Prostate gland (tissue), 2 donors: ENCODE measurements at regions not wholly inside any gene's neighbourhood (a gene's known extent, or its start where the extent isn't known, plus 50 kb on each side); places are given as distances from the start of the nearest gene placed in this dataset.

Experiments
- CTCF ChIP-seq, 4 experiments: fragments of 200-600 bp in 2 of 4; fragments of 450-650 bp in 2 of 4; sonication (generic) in 2 of 4; IDR thresholded peaks; 1 replicate in 3 of 4; 2 replicates in 1 of 4; pipeline ENCODE4 v1.5.1; 2016 to 2019; ENCODE audit warnings: antibody characterized with exemption in 4 of 4, mild to moderate bottlenecking in 2 of 4, moderate library complexity in 2 of 4
- POLR2A ChIP-seq: fragments of 450-650 bp; IDR thresholded peaks from one replicate; pipeline ENCODE4 v1.6.1; 2016; ENCODE audit warnings: antibody characterized with exemption, mild to moderate bottlenecking
- POLR2AphosphoS5 ChIP-seq: sonication (generic); formaldehyde crosslinking; IDR thresholded peaks from one replicate; pipeline ENCODE4 v1.6.1; 2017; ENCODE audit warnings: antibody characterized with exemption

GRCh38 chr7:98479318-98479717 is 78.4 kb upstream of the BAIAP2L1 start:
- no peak for TF ChIP-seq CTCF (IDR thresholded peaks at IDR 0.05)
- no peak for TF ChIP-seq POLR2A
- TF ChIP-seq POLR2AphosphoS5 = no peak
